ENCODE measurements at regions not wholly inside any gene's neighbourhood (a gene's known extent, or its start where the extent isn't known, plus 50 kb on each side); places are given as distances from the start of the nearest gene placed in this dataset.

- Histone ChIP-seq H3K4me3 (no peak overlapping the region), H4K20me1 (replicated peaks; ENCODE audit: insufficient read depth) (0 out of 2 replicates have a peak, but pooled peaks cover 2% of the 10 kb centered on the region), H3K27ac (ENCODE audit: low read depth) (no peak overlapping the region), H3K79me2 (replicated peaks; ENCODE audit: insufficient read depth) (no peaks in the 10 kb centered on the region), H2AFZ (no peak overlapping the region), H3K4me1 (ENCODE audit: insufficient read depth) (no peaks in the 10 kb centered on the region), H3K9me2 (ENCODE audit: insufficient read depth) (peaks cover 8% of the 10 kb centered on the region; the same call in 1 of the 2 replicates), H3K4me2 (no peak overlapping the region), H3K27me3 (ENCODE audit: insufficient read depth) (no peaks in the 10 kb centered on the region), H3F3A (replicated peaks; ENCODE audit: low read depth) (no peaks in the 10 kb centered on the region), H3K36me3 (ENCODE audit: insufficient read depth) (no peaks in the 10 kb centered on the region)
- Mint-ChIP-seq H3K27ac (no peak overlapping the region), H3K27me3 (ENCODE audit: insufficient read depth, low read depth, poor library complexity) (peaks cover 1% of the 10 kb centered on the region), H3K4me1 (no peaks in the 10 kb centered on the region; the same call in 2 of the 3 replicates), H3K9me3 (no peaks in the 10 kb centered on the region; the same call in 2 of the 3 replicates), H3K36me3 (ENCODE audit: low read depth) (no peaks in the 10 kb centered on the region), H3K4me3 (no peak overlapping the region)
- DNase-seq (ENCODE audit: low spot score) = no peak
- ATAC-seq = no peak
- no peak for TF ChIP-seq CREB1 (CRISPR knock-in tag; IDR thresholded peaks at IDR 0.05; ENCODE audit: low read depth)
- no peak for TF ChIP-seq CTCF (conservative IDR thresholded peaks at IDR 0.05; ENCODE audit: low read depth in 2 of 2)
- no peak for TF ChIP-seq JUNB (IDR thresholded peaks at IDR 0.05; ENCODE audit: unreplicated experiment)
- no peak for TF ChIP-seq ZNF462 (CRISPR knock-in tag; IDR thresholded peaks at IDR 0.05)
- no peak for TF ChIP-seq ZNF331 (CRISPR knock-in tag; IDR thresholded peaks at IDR 0.05; ENCODE audit: low read depth)
- no peak for TF ChIP-seq ZNF114 (CRISPR knock-in tag; IDR thresholded peaks at IDR 0.05)
- TF ChIP-seq STAT1 (IDR thresholded peaks at IDR 0.05; ENCODE audit: unreplicated experiment) = no peak
- no peak for TF ChIP-seq EZH2 (IDR thresholded peaks at IDR 0.05; ENCODE audit: low read depth, unreplicated experiment)
- TF ChIP-seq REST (IDR thresholded peaks at IDR 0.05; ENCODE audit: unreplicated experiment) = no peak
- no peak for TF ChIP-seq EZH2phosphoT487 (IDR thresholded peaks at IDR 0.05; ENCODE audit: unreplicated experiment)
- no peak for TF ChIP-seq POLR2AphosphoS5 (IDR thresholded peaks at IDR 0.05; ENCODE audit: low read depth)
- TF ChIP-seq NANOG (IDR thresholded peaks at IDR 0.05; ENCODE audit: borderline replicate concordance) = no peak
- no peak for TF ChIP-seq ETS1 (IDR thresholded peaks at IDR 0.05)
These were observed 496.5 kb downstream of the IGSF11 start for GRCh38 chr3:118538187-118538586.

Data from GM23338 (cell line).